ENCODE measurements at regions not wholly inside any gene's neighbourhood (a gene's known extent, or its start where the extent isn't known, plus 50 kb on each side); places are given as distances from the start of the nearest gene placed in this dataset.

- peak; percentile 36 for DNase-seq
- Histone ChIP-seq H3K4me3 (ENCODE audit: low read depth, low read length) (peak overlapping the region; percentile 41), H3K27me3 (replicated peaks) (no peaks in the 10 kb centered on the region), H3K27ac (no peak overlapping the region), H3K36me3 (replicated peaks) (no peaks in the 10 kb centered on the region)
- TF ChIP-seq CTCF (IDR thresholded peaks at IDR 0.05; ENCODE audit: low read depth, low read length, missing control alignments) = no peak
- in situ Hi-C loops (cut with HindIII; ENCODE audit: low pct_ligation_motif_present, low sequenced_read_pairs) = no loop called here
Observed at GRCh38 chr13:33676045-33676989, 141.6 kb upstream of the RFC3 start.

GRCh38 chr13:33677215-33677614 is 140.7 kb upstream of the RFC3 start:
- in situ Hi-C loops (cut with HindIII; ENCODE audit: low pct_ligation_motif_present, low sequenced_read_pairs) = no loop called here
- H3K27me3 ChIP-seq (replicated peaks) = no peaks in the 10 kb centered on the region
- H3K36me3 ChIP-seq (replicated peaks) = no peaks in the 10 kb centered on the region
- no peak overlapping the region for H3K4me3 ChIP-seq (ENCODE audit: low read depth, low read length)
- DNase-seq = no peak
- no peak overlapping the region for H3K27ac ChIP-seq
- TF ChIP-seq CTCF (IDR thresholded peaks at IDR 0.05; ENCODE audit: low read depth, low read length, missing control alignments) = no peak

- Histone ChIP-seq H3K4me3 (ENCODE audit: low read depth, low read length) (no peak overlapping the region), H3K27ac (no peak overlapping the region), H3K36me3 (replicated peaks) (no peaks in the 10 kb centered on the region), H3K27me3 (replicated peaks) (no peaks in the 10 kb centered on the region)
- in situ Hi-C loops (cut with HindIII; ENCODE audit: low pct_ligation_motif_present, low sequenced_read_pairs) = no loop called here
- TF ChIP-seq CTCF (IDR thresholded peaks at IDR 0.05; ENCODE audit: low read depth, low read length, missing control alignments) = no peak
- DNase-seq = no peak
Observed at GRCh38 chr13:33678084-33678483, 139.9 kb upstream of the RFC3 start.

- no peak for TF ChIP-seq CTCF (IDR thresholded peaks at IDR 0.05; ENCODE audit: low read depth, low read length, missing control alignments)
- peak; percentile 67 for DNase-seq
- in situ Hi-C loops (cut with HindIII; ENCODE audit: low pct_ligation_motif_present, low sequenced_read_pairs) = no loop called here
- H3K27ac ChIP-seq = peak overlapping the region; percentile 12
- H3K27me3 ChIP-seq (replicated peaks) = no peaks in the 10 kb centered on the region
- H3K4me3 ChIP-seq (ENCODE audit: low read depth, low read length) = no peak overlapping the region
- H3K36me3 ChIP-seq (replicated peaks) = no peaks in the 10 kb centered on the region
Observed at GRCh38 chr13:33678906-33679657, 138.9 kb upstream of the RFC3 start.

- no peak overlapping the region for H3K4me3 ChIP-seq (ENCODE audit: low read depth, low read length)
- no peaks in the 10 kb centered on the region for H3K36me3 ChIP-seq (replicated peaks)
- TF ChIP-seq CTCF (IDR thresholded peaks at IDR 0.05; ENCODE audit: low read depth, low read length, missing control alignments) = no peak
- H3K27ac ChIP-seq = peak overlapping the region; percentile 12
- in situ Hi-C loops (cut with HindIII; ENCODE audit: low pct_ligation_motif_present, low sequenced_read_pairs) = no loop called here
- no peak for DNase-seq
- no peaks in the 10 kb centered on the region for H3K27me3 ChIP-seq (replicated peaks)
Observed at GRCh38 chr13:33679658-33680012, 138.3 kb upstream of the RFC3 start.
